8988T (cell line): ENCODE measurements at regions not wholly inside any gene's neighbourhood (a gene's known extent, or its start where the extent isn't known, plus 50 kb on each side); places are given as distances from the start of the nearest gene placed in this dataset.

Source experiments
- DNase-seq: peaks from one replicate; pipeline ENCODE4 v3.0.0; 2011

DNA sequence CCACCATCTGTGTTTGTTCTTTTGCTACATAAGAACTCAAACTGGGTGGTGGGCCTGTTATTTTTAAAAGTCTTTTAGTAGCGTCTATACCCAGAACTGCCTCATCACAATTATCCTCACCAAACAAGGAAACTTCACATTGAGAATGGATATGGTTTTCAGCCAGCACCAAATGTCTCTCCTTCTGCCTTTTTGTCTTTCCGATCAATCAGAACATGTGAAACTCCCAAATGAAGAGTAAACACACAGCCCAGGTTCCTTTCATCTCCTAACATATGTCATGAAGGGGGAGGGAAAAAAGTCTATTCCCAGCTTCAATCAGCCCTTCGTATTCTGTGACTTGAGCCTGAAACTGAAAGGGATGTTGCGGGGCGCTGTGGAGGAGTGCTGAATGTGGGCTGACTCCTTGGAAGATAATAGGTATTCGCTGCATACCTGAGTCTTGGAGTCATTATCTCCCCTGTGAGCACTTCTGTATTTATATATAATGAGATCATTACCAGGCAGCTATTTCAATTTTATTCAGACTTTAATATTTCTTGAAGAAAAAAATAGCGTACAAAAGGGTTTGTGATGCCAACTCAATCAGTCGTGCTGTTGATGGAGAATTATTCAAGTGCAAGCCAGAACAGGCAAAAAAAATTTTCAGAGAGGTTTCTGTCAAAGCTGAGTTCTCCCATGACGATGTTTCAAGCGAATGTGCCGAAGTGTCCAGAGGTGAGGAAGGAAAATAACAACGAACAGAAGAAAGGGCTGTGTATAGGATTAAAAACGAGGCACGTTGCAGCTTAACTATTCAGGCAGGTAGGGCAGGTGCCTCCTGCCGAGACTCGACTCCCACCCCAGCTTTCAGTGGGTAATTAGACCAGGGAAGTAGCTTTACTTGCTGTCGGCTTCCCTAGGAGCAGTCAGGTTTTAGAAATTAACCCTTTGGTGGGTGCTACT lies 163.9 kb upstream of the NOCT start:
- DNase-seq = no peak

DNA sequence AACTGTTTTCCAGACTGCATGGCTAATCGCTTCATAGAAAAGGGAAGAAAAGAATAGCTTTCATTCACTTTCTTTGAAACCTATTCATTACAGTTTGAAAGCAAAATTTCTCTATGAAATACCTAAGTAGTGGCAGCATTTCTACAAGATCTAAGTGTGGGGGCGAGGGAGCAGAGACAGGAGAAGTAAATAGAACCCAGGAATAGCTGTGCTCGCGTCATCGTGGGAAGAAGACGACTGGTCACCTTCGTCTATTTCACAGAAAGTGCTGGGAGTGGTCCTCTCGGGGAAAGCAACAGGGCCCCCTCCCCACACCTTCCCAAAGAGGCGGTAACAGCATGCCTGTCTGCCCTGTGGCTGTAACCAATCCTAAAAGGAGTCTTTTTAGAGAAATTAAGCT lies 169.9 kb upstream of the NOCT start:
- no peak for DNase-seq

DNA sequence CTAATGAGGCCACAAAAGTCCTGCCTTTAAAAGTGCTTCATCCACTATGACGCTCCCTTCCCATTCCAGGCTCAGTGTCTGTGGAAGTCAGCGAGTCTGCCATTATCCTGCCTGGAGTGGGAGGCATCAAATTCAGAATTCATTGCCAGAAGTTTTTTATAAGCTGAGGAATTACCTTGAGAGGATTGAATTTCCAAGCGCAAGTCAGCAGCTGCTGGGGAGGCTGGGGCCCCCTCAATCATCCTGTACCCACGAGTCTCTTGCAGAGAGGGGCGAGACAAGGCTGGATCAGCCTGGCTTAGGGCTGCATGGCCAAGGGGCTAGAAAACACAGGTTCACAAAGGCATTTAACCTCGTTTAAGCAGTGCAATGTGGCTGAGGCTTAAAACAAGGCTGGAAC lies 170.5 kb upstream of the NOCT start:
- no peak for DNase-seq

DNA sequence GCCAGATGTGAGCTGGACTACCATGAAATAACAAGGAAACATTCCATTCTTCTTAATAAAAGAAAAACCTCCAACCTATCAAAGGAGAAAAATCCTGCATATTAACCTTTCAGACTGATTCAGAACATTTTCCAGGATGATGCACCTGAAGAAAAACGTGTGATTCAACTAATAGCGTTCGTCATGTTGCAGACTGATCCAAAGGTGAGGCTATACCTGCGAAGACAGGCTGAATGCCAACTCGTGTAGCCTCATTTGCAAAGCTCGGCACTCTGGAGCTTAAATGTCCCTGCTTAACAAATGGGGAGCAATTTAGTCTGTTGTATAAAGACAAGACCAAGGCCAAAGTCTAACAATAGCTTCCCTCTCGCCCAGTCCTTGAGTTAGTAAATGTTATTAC lies 172.0 kb upstream of the NOCT start:
- no peak for DNase-seq

DNA sequence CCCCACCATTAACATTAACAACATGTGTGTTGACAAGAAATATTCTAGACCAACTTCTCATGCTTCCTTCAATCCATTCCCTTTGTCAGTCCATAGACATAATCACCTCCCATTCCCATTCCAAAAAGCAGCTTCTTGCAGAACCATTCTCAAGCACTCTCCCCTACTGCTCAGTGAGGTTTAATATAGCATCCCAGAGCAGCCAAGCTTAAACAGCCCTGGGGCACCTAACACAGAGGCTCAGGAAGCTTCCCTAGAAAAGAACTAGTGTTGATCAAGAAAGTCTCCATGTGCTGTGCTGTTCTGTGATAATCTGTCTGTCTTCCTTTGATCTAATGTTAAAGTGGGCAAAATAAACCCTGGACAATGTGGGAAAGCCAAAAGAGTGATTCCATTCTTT lies 174.2 kb upstream of the NOCT start:
- DNase-seq = no peak

DNA sequence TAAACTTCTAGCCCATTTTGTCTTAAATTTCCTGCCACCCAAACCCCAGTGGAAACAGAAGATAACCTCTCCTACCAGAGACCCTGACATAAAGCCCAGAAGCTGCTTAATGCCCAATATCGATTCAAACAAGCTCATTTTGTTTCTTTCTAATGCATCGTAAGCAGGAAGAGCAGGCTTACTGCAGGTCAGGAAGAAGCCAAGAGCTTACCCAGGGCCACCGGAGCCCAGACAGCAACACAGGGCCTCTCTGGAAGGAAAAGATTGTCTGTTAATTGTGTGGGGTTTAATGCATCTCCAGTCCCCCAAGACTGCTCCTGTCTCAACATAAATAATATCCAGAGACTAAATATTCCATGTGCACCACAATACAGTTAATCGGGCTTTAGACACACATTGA lies 177.3 kb upstream of the NOCT start:
- DNase-seq = no peak

DNA sequence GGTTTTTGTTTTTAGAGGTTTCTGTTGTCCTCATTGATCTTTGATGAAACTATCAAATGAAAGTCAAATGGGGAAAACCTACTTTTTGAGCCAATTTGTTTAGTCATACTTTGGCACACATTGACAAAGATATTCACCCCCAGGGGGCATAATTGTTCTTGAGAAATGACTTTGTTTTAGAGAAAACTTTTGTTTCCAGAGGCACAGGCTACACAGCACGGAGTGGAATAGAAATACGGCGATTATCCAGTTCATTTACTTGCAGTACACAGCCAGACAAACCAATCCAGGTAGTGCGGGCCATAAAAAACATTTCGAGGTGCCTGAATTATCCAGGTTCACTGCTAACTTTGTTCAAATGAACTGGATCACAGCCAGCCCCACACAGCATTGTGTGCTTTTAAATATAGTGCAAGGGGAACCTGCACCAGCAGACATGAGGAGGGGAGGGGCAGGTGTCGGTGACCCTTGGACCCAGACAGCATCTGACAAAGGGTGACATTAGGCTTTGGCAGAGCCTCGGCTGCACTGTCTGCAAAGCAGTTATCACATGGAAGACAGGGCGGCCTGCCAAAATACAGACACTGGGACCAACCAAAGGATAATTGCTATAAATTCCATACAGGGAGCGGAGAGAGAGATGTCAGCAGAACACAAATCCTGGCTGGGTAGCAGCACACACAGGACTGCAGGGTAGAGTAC lies 179.6 kb upstream of the NOCT start:
- no peak for DNase-seq

DNA sequence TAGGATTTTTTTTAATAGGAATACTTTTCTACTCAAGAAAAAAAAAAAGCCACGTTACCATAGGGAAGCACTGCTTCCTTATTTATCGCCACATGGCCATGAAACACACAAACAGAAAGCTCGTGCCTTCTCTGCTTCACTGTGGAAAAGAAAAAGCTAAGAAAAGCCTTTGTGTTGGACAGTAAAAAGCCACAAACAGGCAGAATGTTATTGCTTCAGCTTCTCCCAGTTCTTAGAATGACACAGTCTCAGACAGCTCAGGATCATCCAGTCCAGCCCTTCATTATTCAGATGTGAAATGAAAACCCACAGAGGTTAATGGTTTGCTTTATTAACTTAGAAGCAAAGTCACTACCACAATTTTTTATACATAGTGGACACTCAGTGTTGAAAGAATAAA lies 181.6 kb upstream of the NOCT start:
- no peak for DNase-seq

DNA sequence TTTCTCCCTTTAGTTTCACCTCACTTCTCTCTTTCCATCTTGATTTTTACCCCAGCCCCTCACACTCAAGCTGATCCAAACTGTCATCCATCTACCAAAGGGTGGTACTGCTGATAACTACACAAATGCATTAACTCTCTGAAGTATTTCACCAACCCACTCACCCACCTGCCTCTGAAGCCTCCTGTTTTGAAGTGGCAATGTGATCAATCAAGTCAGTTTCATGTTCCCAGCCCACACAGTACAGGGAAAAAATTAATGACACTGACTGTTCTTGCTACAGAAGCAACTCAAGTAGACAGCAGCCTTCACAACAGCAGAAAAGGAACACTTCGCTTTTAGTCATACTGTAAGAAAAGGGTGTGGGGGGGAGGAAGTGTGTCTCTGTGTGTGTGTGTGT lies 183.0 kb upstream of the NOCT start:
- DNase-seq = no peak

DNA sequence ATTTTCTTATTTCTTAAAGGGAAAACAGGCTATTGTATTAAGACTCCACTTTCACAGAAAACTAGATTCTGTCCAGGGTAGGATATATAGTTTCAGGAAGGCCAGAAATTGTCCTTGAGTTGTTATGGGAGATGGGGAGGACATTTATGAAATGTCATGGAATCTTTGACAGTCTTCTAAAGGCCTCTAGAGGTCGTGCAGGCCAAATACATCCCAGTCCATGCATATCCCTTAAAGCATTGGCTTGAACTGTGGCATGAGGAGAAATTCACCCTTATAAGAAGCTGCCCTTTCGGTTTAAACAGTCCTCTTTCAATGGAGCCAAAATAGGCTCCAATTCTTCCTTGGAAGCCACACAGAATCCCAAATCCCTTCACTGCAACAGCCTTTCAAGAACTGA lies 183.6 kb upstream of the NOCT start:
- DNase-seq = no peak

DNA sequence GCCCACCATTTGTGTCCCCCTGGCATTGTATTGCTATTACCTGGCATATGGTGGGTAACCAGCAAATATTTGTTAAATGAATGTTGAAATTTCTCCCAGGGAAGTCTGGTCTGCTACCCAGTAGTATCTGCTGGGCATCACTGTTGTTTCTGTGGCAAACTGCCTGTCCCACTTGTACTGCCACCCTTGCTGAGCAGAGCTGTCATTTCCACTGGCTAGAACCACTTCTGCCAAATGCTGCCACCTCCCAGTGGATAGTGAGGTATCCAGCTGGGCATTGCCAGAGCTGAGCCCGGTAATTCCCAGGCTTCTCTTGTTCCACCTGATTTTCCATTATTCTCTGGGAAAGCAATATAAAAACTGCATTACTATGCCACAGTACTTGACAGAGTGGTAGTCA lies 186.7 kb upstream of the NOCT start:
- DNase-seq = no peak

DNA sequence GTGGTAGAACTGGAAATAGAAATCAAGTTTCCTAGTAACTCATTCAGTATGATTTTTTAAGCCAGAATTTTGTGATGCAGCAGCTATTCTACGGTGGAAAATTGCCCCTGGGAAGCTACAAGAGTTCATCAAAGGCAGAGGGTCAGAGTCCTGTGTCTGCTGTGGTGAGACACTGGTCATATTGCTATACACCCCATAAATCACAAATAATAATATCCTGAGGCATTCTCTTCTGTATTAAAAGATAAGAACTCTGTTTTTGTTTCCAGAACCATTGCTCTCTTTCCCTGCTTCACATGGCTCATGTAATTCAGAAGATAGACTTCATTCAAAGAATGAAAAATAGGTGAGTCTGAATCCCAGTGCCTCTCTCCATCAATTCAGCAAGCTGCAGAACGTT lies 188.8 kb upstream of the NOCT start:
- DNase-seq = no peak

DNA sequence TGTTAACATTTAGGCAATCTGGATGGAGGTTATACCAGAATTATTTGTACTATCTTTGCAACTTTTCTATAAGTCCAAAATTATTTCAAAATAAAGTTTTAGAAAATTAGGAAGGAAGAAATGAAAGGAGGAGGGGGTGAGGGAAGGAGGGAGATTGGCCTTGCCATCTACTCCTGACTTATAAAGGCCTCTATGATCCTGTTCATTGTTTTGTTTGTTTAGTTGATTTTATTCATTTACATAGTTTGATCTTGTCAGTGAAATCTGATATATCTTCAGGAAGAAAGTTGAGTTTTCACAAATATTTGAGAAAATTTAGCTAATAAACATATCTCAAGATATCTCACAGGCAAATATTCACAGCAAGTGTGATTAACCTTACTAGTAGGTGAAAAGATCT lies 189.3 kb upstream of the NOCT start:
- no peak for DNase-seq

DNA sequence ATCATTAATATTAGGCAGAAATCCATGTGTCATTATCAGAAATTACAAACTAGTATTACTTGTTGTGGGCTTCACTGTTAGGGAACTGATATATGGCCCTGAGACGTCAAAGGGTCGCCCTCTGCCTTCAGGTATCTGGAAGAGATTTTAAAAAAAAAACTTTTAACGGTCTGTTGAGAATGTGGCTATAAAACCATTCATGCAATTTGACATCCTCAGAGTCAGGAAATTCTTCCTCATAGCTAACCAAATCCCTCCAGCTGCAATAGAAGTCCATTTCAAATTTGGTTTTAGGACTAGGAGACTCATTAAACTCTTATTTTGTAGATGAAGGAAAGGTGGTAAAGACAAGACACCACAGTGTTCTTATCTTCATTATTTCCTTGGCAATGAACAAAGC lies 194.2 kb upstream of the NOCT start:
- DNase-seq = no peak

DNA sequence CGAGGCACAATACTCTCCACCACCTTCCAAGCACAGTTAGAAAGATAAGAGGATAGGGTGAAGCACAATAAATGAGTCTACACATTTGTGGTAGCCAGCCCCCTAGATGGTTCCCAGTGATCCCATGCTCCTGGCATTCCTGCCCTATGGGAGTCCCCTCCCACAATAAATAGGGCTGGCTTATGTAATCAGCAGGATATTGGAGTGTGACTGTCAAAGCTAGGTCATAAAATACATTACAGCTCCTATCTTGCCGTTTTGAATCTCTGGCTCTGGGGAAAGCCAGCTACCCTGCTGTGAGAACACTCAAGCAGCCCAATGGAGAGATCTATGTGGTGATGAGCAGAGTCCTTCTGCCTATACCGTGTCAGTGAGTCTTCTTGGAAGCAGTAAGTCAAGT lies 198.7 kb upstream of the NOCT start:
- DNase-seq = no peak

DNA sequence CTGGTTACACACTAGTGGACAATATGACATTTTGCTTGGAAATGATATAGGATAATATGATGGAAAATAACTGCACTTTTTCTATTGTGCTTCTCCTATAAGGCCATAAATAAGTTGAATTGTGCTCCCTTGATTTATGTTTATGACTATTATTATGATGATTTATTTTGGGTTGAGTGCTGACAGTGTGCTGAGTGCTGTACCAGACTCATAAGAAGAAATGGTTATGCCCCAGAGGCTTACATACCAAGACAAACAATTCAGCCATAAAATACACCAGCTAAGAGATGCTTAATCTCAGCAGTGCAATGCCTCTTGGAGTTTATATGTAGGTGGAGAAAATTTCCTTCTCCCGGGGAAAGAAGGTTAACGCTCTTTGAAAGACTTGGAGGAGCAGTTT lies 199.8 kb upstream of the NOCT start:
- no peak for DNase-seq

DNA sequence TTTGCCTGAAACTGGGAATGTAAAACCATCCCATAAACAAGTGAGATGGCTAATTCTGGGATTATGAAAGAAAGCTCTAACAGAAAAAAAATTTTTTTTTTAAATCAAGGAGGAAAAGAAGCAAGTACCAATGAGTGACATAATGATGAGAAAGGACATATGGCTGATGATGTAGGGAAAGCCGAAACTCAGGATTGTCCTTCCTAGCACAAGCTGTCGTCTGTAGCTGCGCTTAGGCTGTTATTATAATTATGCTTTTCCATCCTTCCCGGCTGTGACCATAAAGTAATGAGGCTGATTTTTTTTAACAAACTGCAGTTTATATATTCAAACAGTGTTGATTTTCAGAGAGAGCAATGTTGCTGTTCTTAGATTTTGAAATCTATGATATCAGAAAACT lies 209.8 kb upstream of the NOCT start:
- no peak for DNase-seq

DNA sequence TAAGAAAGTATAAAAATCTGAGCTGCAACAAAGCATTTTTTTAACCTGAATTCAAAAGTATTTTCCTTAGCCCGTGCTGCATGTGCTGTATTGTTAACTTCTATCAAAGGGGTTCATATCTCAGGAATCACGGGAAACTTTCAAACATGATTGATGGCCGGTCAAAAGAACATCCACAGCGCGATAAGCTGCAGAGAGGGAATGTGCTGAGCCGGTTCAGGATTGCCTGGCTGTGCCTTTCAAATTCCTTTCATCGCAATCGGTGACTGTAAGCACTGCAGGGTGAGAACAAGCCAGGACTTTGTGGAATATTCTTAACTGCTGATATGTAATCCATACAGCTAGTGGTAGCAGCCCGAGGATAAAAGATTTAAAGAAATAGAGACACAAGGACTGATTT lies 210.9 kb upstream of the NOCT start:
- no peak for DNase-seq

DNA sequence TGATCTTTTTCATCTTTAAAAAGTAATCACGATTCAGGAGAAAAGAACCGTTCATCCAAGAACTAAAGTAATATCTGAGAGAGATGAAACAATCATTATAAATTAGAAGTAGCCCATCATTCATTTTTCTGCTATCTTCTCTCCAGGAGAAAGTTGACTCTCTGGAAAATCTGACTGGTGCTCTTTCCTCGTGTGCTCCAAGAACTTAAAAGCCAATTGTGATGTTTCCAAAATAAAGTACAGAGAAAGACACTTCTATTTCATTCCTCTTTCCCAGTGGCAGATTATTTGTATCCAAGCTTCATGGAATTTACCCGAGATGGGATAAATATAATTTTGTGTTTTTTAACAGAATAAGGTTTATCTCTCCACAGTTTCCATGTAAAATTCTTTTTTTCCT lies 212.5 kb upstream of the NOCT start:
- no peak for DNase-seq

DNA sequence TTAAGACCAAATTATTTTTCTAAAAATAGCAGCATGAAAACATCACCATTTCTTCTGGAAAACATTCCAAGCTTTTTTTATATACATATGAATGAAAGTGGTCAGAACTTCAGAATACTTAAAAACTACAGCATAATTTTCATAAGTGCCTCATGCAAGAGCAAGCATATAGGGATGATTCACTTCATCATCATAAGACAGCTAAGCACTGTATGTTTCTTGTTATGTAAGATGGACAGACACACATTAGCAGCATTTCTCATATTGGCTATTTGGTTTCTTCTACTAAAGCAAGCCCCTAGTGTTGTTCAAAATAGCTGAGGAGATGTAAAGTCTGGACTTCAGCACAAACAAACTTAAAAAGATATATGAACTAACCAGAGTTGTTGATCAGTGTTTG lies 213.1 kb upstream of the NOCT start:
- no peak for DNase-seq

DNA sequence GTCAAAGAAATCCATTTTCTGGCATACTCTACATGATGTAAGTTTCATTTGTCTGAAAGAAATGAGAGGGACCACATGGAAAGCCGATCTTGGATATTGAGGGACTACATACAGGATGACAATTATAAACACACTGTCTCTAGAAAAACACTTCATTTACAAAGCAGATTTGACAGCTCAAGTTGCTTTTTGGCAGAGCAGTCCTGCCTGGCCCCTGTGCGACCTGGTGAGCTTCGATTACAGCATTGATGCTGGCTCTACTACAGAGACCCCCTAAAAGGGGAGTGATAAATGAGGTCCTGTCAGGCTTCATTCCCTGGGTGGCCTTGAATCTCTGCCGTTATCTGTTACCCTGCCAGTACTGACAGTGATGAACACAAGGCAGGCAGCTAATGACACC lies 215.2 kb upstream of the NOCT start:
- no peak for DNase-seq

DNA sequence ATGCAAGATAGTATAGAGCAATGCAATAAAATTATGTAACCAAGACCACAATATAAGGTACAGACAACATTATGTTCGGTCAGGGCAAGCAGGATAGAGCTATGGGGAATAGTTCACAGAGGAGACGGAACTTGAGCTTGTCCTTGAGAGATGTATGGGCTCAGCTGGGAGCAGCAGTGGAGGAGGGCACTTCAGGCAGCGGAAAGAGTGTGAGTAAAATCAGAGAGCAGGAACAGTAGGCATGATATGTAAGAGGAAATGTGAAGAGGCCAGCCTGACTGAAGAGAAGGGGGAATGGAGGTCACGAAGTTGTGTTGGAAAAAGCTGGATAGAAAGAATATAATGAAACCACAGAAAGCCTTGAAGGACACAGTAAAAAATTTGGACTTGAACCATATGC lies 217.2 kb upstream of the NOCT start:
- no peak for DNase-seq

DNA sequence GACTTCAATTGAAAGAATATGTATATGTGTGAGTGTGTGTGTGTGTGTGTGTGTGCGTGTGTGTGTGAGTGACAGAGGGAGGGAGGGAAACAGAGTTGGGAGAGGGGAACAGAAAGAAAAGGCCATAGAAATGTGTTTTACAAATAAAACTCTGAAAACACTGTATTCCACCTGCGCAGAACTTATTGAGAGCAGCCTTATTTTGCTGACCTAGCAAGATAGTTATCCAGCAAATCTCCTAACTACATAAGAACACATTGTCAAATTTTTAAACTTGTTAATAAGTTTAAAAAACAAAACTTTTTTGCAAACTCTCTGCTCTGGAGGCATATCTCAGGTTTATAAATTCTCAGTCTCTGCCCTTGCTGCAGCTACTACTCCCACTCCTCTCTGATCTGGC lies 217.9 kb upstream of the NOCT start:
- DNase-seq = no peak

DNA sequence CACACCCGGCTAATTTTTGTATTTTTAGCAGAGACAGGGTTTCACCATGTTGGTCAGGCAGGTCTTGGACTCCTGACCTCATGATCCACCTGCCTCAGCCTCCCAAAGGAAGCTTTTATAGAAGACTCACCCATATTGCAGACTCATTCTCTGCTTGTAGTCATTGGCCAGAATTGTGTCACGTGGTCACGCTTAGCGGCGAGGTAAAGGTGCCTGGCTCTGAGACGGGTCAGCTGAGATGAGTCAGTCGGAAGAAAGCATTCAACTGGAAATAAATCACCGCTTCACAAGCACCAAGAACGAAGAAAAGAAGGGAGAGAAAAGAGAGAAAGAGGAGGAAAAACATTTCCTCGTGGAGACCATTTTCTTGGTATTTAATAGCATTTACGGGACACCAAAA lies 218.8 kb upstream of the NOCT start:
- no peak for DNase-seq
